Type B pancreatic cell (in vitro differentiated cells): ENCODE measurements at regions not wholly inside any gene's neighbourhood (a gene's known extent, or its start where the extent isn't known, plus 50 kb on each side); places are given as distances from the start of the nearest gene placed in this dataset.
A peak's percentile ranks its signal among the peaks of the same experiment; 100 is the strongest.
"Not testable (repeated sequence)": the region's sequence is repeated elsewhere in the genome, so short reads cannot be mapped to it uniquely, and the experiment has no call there.

ENCODE experiments used
- DNase-seq: peaks from one replicate; pipeline ENCODE4 v3.0.0; 2021; ENCODE audit warnings: mixed read lengths; ENCODE audit not compliant: unreplicated experiment; ENCODE audit errors: extremely low spot score
- H3K27ac Mint-ChIP-seq: 2 replicates; pipeline ENCODE4 v1.8.0; 2021; ENCODE audit warnings: mild to moderate bottlenecking, mixed read lengths
- H3K27me3 Mint-ChIP-seq: 2 replicates; pipeline ENCODE4 v1.8.0; 2021; ENCODE audit warnings: mixed read lengths
- H3K36me3 Mint-ChIP-seq: 2 replicates; pipeline ENCODE4 v1.8.0; 2021; ENCODE audit warnings: mixed read lengths
- H3K4me1 Mint-ChIP-seq: one replicate; pipeline ENCODE4 v1.8.0; 2021; ENCODE audit warnings: mixed read lengths; ENCODE audit not compliant: unreplicated experiment
- H3K4me3 Mint-ChIP-seq: 2 replicates; pipeline ENCODE4 v1.8.0; 2021; ENCODE audit warnings: mild to moderate bottlenecking, mixed read lengths
- H3K9me3 Mint-ChIP-seq: 2 replicates; pipeline ENCODE4 v1.8.0; 2021; ENCODE audit warnings: mixed read lengths

DNA sequence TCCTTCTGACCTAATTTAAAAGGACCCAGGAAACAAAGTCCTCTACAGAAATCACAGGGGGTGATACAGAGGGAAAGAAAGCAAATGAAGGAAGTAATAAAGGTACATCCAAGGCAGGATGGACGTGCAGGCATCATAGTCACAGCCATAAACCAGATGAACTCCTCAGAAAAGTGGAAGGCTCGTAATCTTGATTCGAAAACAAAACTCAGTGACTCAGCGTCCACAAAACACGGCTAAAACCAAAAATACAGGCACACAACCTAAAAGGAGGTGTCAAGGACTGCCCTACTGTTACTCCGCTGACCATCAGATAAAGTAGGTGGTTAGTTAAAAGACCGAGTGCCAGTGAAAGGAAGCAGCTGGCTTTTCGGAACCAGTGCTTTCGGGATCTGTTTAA, 81.5 kb downstream of the TRIM69 start:
- not testable (repeated sequence) for H3K36me3 Mint-ChIP-seq

DNA sequence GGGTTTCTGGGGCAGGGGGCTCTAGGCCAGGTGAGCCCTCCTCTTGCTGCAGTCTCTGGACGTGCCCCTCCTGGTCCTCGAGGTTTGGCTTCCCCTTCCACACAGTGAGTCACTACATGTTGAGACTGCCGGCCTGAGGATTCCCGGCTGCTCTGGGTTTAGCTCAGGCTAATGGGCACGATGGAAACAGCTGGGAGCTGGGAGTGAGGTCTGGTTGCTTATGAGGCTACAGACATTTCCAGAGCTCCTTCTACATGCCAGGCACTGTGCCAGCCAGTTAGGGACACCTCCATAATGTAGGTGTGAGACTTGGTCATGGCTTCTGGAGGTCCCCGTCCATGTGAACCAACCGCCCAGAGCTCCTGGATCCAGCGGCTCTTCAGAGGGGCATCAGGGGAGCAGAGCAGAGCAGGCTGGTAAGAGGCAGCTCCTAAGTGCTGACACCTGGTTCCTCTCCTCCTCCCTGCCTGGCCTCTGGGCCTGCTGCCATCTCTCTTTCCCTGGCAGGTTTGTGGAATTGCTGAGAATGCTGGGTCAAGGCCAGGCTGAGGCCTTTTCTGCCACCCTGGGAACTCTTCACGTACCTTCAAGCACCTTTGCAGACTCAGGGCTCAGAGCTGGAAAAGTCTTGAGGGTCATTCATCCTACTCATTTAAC, 83.1 kb downstream of the TRIM69 start:
- not testable (repeated sequence) for H3K4me3 Mint-ChIP-seq, H3K27ac Mint-ChIP-seq, H3K4me1 Mint-ChIP-seq, H3K27me3 Mint-ChIP-seq, H3K9me3 Mint-ChIP-seq, H3K36me3 Mint-ChIP-seq, DNase-seq

More for the DNA sequence above, 81.5 kb downstream of the TRIM69 start:
- H3K27ac Mint-ChIP-seq, DNase-seq, H3K4me3 Mint-ChIP-seq, H3K27me3 Mint-ChIP-seq, H3K4me1 Mint-ChIP-seq, H3K9me3 Mint-ChIP-seq: not testable (repeated sequence)

DNA sequence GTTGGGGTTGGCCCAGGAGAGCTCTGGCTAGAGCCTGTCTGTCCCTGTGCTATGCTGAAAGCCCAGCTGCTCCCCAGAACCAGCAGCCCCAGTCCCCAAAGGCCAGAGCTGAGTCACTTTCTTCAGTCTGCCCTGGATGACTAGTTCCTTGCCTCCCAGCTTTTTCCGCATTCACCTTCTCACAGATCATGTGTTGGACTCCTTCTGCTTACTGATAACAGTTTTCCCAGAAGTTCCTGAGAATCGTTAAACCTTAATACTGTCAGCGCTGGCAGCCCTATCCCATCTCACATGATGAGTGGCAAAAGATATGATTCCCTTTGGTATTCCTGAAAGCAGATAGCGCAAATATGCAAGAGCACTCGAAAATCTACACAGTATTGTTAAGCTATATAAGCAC, 84.2 kb downstream of the TRIM69 start:
- not testable (repeated sequence) for DNase-seq, H3K4me3 Mint-ChIP-seq, H3K4me1 Mint-ChIP-seq, H3K9me3 Mint-ChIP-seq, H3K36me3 Mint-ChIP-seq, H3K27me3 Mint-ChIP-seq, H3K27ac Mint-ChIP-seq

DNA sequence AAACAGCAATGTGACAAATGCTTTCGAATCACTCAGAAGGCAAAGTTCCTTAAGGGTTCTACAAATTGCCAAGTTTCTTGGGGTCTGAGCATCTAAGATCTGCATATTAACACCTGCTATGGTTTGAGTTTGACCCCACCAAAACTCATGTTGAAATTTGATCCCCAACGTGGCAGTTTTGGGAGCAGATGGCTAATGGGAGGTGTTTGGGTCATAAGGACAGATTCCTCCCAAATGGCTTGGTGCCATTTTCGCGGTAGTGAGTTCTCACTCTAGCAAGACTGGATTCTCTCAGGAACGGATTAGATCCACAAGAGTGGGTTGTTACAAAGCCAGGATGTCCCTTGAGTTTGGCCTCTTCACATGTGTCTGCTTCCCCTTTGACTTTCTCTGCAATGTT, 84.6 kb downstream of the TRIM69 start:
- H3K27me3 Mint-ChIP-seq, H3K36me3 Mint-ChIP-seq, H3K4me3 Mint-ChIP-seq, H3K27ac Mint-ChIP-seq, H3K9me3 Mint-ChIP-seq, DNase-seq, H3K4me1 Mint-ChIP-seq: not testable (repeated sequence)

DNA sequence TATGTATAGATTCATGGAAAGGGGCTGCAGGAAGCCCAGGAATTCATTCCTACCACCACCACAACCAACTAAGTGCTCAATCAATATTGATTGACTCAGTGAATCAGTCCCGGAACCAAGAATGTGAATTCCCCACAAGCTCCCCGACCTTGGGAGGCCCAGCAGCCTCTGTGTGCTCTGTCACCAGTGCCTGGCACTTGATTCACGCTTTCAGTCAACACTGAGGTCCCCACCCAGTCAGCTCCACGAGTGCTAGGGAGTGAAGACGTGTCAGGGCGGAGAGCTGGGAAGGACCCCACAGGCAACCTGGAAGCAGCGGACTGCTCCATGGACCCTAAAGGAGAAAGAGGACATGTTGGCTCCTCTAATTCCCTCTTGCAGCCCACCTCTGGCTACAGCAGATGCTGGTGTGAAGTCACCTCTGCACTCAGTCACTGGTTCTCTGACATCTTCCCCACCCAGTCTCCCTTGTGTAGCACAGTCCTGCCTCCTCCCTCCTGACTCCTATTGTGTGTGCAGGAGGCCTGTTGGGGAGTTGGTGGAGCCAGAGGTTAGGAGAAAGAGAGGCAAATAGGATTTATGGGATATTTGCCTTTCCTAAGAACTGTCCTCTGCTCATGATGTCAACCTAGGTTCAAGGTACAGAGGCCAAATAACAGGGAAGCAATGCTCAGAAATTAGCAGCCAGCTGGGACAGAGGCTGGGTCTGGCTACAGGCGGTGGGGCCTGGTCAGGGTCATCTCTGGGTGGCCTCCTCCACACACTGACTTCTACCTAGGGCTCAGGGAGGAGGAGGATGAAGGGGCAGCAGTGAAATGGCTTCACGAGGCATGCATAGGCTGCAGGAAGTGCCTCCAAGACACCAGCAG, 88.2 kb downstream of the TRIM69 start:
- H3K27me3 Mint-ChIP-seq, DNase-seq, H3K4me3 Mint-ChIP-seq, H3K27ac Mint-ChIP-seq, H3K36me3 Mint-ChIP-seq, H3K4me1 Mint-ChIP-seq, H3K9me3 Mint-ChIP-seq: not testable (repeated sequence)

DNA sequence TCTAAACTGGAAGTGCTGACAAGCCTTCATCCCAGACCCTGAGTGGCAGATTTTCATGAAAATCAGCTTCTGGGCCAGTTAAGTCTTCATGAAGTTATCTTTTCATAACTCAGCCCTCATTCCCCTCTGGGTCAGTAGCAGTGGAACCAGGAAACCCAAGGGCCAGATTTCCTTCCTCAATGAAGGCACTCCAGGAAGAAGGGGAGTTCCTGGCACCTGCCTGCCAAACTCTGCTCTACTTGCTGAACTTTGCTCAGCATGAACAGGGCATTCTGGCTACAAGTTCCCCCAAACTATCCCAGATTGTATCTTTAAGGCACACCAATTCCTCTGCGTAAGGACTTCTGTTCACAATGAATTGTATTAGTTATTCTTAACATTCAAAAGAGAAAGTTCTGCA, 90.3 kb downstream of the TRIM69 start:
- not testable (repeated sequence) for H3K27ac Mint-ChIP-seq, H3K4me1 Mint-ChIP-seq, H3K27me3 Mint-ChIP-seq, H3K4me3 Mint-ChIP-seq, H3K36me3 Mint-ChIP-seq, DNase-seq, H3K9me3 Mint-ChIP-seq

DNA sequence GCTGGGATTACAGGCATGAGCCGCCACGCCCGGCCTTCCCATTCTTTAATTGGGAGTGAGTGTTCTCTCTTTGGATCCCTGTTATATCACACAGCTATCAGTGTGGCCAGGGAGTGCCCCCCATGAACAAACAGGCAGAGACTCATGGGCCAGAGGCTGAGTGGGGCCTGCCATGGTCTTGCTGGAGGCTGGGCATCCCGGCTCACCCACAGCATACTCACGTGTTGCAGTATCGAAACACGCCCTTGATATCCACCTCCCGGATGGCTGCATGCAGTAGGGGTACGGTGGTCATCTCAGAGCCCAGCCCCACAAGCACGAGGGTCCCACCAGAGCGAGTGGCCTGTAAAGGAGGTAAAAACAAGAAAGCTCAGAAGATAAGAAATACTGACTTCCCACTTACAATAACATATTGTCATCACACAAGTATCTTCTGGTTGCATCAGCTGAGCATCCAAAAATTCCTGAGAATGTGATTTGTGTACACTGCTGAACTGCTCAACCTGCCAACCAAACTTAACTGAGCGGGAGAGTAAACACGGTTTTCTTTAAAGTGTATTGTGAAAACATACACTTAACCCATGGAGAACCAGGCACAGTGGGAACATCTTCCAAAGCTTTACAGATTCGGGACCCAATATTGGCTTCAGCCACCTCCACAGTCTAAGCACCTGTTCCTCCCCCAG, 92.0 kb downstream of the TRIM69 start:
- not testable (repeated sequence) for H3K27ac Mint-ChIP-seq, H3K27me3 Mint-ChIP-seq, H3K9me3 Mint-ChIP-seq, DNase-seq, H3K36me3 Mint-ChIP-seq, H3K4me3 Mint-ChIP-seq, H3K4me1 Mint-ChIP-seq

DNA sequence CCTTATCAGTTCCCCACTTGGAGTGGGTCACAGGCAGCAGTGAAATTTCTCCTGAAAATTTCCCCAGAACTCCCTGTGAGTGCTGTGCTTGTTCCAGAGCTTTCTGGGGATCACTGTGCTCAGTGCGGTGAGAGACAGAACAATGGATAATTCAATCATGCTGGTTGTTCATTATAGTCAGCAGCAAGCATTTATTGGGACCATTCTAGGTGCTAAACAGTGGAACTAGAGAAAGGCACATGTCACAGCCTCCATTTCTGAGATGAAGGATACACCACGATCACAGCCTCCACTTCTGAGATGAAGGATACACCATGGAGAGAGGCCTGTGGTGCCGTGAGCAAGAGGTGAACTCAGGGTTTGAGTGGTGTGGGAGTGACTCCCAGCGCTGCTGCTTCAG, 92.8 kb downstream of the TRIM69 start:
- H3K27ac Mint-ChIP-seq, H3K36me3 Mint-ChIP-seq, H3K27me3 Mint-ChIP-seq, H3K9me3 Mint-ChIP-seq, H3K4me3 Mint-ChIP-seq, DNase-seq, H3K4me1 Mint-ChIP-seq: not testable (repeated sequence)

DNA sequence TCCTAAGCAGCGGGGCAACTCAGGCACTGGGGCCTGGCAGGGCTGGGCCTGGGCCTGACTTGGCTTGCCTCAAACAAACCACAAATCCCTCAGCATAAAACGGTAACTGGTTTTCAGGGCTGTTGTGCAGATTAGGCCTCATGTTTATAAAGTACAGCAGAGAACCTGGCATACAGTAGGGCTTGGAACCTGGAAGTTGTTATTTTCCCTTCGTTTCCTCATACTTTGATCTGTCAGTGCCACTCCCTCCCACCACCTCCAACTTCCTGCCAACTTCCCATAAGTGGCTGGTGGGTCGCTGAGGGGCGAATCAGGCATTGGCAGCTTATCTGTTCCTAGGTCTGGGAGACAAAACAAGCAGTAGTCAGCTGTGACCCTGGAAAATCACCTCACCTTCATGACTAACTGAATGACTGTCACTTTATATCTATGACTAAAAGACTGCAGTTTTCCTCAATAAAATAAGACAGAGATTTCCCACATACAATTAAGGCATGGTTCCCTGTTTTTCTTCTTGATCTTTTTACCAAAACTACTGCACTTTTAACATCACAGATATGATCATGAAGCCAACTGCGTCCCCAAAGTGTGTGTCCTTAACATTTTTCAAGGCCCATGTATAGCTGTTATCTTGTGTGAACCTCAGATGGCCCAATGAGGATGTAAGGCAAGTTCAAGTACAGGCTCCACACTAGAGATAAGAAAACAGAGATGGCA, 94.5 kb downstream of the TRIM69 start:
- not testable (repeated sequence) for H3K36me3 Mint-ChIP-seq, DNase-seq, H3K4me3 Mint-ChIP-seq

DNA sequence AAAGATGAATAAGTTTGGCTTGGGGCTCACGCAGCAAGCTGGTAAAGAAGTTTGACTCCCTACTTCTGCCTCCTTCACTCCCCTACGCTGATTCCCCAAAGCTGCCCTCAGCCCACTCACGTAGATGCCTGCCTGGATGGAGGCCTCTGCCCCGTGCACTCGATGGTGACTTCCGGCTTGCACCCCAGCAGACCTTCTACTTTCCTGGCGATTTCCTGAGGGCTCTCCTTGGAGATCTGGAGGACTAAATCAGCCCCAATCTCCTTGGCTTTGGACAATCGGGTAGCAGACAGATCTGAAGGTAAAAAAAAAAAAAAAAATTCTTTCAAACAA, 95.0 kb downstream of the TRIM69 start:
- DNase-seq, H3K4me3 Mint-ChIP-seq, H3K4me1 Mint-ChIP-seq, H3K9me3 Mint-ChIP-seq, H3K27me3 Mint-ChIP-seq, H3K36me3 Mint-ChIP-seq: not testable (repeated sequence)
- H3K27ac Mint-ChIP-seq, result peak overlapping the region; percentile 92

More for the DNA sequence above, 94.5 kb downstream of the TRIM69 start:
- H3K27ac Mint-ChIP-seq, result peak overlapping the region; percentile 92
- H3K27me3 Mint-ChIP-seq, H3K9me3 Mint-ChIP-seq, H3K4me1 Mint-ChIP-seq: not testable (repeated sequence)

DNA sequence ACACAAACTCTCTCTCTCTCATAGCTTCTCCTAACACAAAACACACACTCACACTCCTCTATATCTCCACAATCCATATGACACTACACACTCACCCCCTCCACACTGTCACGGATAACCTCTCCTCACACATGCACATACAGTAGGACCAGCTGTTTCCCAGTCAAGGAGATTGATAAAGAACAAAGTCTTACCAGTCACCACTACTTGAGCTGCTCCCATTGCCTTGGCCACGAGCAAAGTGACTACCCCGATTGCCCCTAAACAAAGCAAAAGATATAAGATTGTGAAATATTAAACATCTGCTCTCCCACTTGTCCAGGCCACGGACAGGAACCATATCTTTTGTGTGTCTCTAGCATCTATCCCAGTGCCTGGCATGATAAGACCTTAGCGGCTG, 95.8 kb downstream of the TRIM69 start:
- not testable (repeated sequence) for H3K27me3 Mint-ChIP-seq, H3K36me3 Mint-ChIP-seq, H3K9me3 Mint-ChIP-seq, DNase-seq, H3K27ac Mint-ChIP-seq, H3K4me1 Mint-ChIP-seq, H3K4me3 Mint-ChIP-seq

DNA sequence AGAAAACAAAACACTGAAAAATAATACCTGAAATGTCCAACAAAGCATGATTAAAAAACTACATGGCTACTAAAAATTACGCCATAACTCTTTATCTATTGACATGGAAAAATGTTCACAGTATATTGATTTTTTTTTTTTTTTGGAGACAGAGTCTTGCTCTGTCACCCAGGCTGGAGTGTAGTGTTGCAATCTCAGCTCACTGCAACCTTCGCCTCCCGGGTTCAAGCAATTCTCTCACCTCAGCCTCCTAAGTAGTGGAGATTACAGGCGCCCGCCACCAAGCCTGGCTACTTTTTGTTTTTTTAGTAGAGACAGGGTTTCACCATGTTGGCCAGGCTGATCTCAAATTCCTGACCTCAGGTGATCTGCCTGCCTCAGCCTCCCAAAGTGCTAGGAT, 96.8 kb downstream of the TRIM69 start:
- H3K27me3 Mint-ChIP-seq, H3K4me1 Mint-ChIP-seq, H3K9me3 Mint-ChIP-seq, H3K4me3 Mint-ChIP-seq, DNase-seq, H3K36me3 Mint-ChIP-seq, H3K27ac Mint-ChIP-seq: not testable (repeated sequence)

DNA sequence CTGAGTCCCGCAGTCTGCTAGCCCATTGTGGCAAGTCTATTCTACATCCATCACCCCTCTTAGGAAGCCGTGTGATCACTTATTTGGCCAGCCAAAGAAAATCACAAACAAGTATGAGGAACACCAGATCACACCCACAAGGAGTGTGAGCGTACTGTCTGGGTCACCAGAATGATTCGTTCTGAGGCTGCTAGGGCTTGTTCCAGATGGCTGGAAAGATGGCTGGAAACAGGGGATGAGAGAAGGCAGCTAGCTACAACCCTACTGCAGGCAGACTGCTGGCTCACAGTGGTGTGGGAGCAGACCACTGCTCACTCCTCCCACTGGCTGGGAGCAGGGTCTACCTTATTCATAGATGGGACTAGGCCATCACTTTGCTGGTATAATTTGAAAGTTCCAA, 97.4 kb downstream of the TRIM69 start:
- not testable (repeated sequence) for H3K36me3 Mint-ChIP-seq, H3K27me3 Mint-ChIP-seq, H3K4me3 Mint-ChIP-seq, H3K27ac Mint-ChIP-seq, H3K9me3 Mint-ChIP-seq, DNase-seq, H3K4me1 Mint-ChIP-seq

DNA sequence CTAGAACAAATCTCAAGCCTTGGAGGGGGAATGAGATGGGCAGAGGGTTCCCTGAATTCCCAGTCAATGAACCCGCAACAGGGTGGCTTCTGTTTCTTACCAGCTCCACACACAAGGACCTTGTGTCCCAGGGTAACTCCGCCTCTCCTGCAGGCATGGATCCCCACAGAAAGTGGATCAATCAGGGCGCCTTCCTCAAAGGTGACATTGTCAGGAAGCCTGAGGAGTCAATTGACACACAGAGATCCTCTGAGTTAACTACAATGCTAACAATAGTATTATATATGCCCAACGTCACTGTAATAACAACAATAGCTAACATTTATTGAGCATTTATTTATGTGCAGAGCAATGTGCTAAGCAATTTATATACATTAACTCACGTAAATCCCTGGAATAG, 98.8 kb downstream of the TRIM69 start:
- H3K27me3 Mint-ChIP-seq, H3K36me3 Mint-ChIP-seq, H3K4me1 Mint-ChIP-seq, DNase-seq, H3K9me3 Mint-ChIP-seq, H3K4me3 Mint-ChIP-seq, H3K27ac Mint-ChIP-seq: not testable (repeated sequence)
